ENCODE measurements at regions not wholly inside any gene's neighbourhood (a gene's known extent, or its start where the extent isn't known, plus 50 kb on each side); places are given as distances from the start of the nearest gene placed in this dataset.

DNA sequence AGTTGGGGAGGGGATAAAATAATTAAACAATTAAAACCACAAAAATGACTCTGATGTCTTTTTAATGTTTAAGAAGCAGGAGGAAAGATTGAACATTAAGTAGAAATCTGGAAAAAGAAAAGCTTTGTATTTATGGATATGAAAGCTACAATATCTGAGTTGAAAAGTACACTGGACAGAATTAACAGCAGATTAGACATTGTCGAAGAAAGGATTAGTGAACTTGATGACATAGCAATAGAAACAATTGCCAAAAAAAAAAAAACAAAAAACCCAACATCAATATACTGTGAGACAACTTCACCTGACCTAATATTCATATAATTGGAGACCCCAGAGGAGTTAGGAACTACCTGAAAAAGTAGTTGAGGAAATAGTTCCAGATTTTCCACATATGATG, 289.5 kb upstream of the RGS6 start:
- no peak for DNase-seq
- no peak overlapping the region for H3K9ac ChIP-seq (ENCODE audit: low read length)
- H2AK5ac ChIP-seq (ENCODE audit: low read length, severe bottlenecking) = no peak overlapping the region
- no peak overlapping the region for H3K27ac ChIP-seq (ENCODE audit: low read length, poor library complexity, severe bottlenecking)
- no peaks in the 10 kb centered on the region for H3K36me3 ChIP-seq (ENCODE audit: control insufficient read depth in 1 of 2, insufficient read depth in 2 of 2, low read depth in 1 of 2, low read length in 2 of 2)
- H3K4me2 ChIP-seq (ENCODE audit: low read length, poor library complexity, severe bottlenecking) = no peak overlapping the region
- no peaks in the 10 kb centered on the region for H3K27me3 ChIP-seq (ENCODE audit: control insufficient read depth in 1 of 2, insufficient read depth in 1 of 2, low read length in 2 of 2)
- no peak overlapping the region for H3K4me3 ChIP-seq (ENCODE audit: insufficient read depth in 1 of 2, low read depth in 1 of 2, low read length in 2 of 2)
- H3K18ac ChIP-seq (ENCODE audit: low read depth in 1 of 2, low read length in 2 of 2) = no peak overlapping the region
- H3K4me1 ChIP-seq (ENCODE audit: control insufficient read depth, insufficient read depth, low read depth, low read length) = peaks cover 1% of the 10 kb centered on the region
- H2BK120ac ChIP-seq (ENCODE audit: low read depth, low read length) = no peak overlapping the region
- no peak overlapping the region for H2BK15ac ChIP-seq (ENCODE audit: low read depth, poor library complexity, severe bottlenecking)
- WGBS = no CpG with 5 or more reads among the region's 1 CpG
- H2AFZ ChIP-seq (ENCODE audit: low read depth, low read length) = no peak overlapping the region
- peaks cover 8% of the 10 kb centered on the region for H3K9me3 ChIP-seq (ENCODE audit: control insufficient read depth, low read length)
- no peak overlapping the region for H3K4ac ChIP-seq (ENCODE audit: low read depth in 1 of 2, low read length in 2 of 2)
- no peak overlapping the region for H3K14ac ChIP-seq (ENCODE audit: low read length in 2 of 2)
- no peak overlapping the region for H3K23ac ChIP-seq (ENCODE audit: low read length in 2 of 2)
- H2BK12ac ChIP-seq (ENCODE audit: low read length in 2 of 2) = no peak overlapping the region
- H3K79me1 ChIP-seq (replicated peaks; ENCODE audit: low read length, poor library complexity, severe bottlenecking) = no peaks in the 10 kb centered on the region
- H4K8ac ChIP-seq (ENCODE audit: low read length) = no peak overlapping the region
- H2BK5ac ChIP-seq (ENCODE audit: low read depth, low read length, poor library complexity, severe bottlenecking) = no peak overlapping the region
- no peak overlapping the region for H4K91ac ChIP-seq (ENCODE audit: low read length)

DNA sequence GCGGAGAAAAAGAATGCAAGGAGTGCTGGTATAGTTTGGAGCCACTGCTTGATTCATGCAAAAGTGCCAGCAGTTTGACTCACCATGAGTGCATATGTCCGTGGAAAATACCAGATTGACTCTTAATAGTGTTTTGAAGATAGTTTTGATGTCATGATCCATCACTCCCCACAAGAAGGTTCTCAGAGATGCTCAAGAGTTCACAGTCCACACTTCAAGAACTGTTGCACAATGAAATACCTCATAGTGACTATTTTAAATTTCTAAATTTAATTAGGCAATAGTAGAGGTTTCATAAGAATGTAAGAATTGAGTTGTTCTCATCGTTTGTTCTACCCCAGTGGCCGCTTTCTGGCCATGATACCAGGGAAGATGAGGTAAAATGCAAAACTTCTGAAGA, 286.6 kb upstream of the RGS6 start:
- DNase-seq = no peak
- H3K23ac ChIP-seq (ENCODE audit: low read length in 2 of 2) = no peak overlapping the region
- 100% methylated on average over 3 of the region's 4 CpGs for WGBS
- H2AK5ac ChIP-seq (ENCODE audit: low read length, severe bottlenecking) = no peak overlapping the region
- H3K27me3 ChIP-seq (ENCODE audit: control insufficient read depth in 1 of 2, insufficient read depth in 1 of 2, low read length in 2 of 2) = no peaks in the 10 kb centered on the region
- H3K9ac ChIP-seq (ENCODE audit: low read length) = no peak overlapping the region
- H2BK5ac ChIP-seq (ENCODE audit: low read depth, low read length, poor library complexity, severe bottlenecking) = no peak overlapping the region
- H3K9me3 ChIP-seq (ENCODE audit: control insufficient read depth, low read length) = peaks cover 8% of the 10 kb centered on the region
- no peak overlapping the region for H2BK12ac ChIP-seq (ENCODE audit: low read length in 2 of 2)
- H2BK15ac ChIP-seq (ENCODE audit: low read depth, poor library complexity, severe bottlenecking) = no peak overlapping the region
- H3K79me1 ChIP-seq (replicated peaks; ENCODE audit: low read length, poor library complexity, severe bottlenecking) = no peaks in the 10 kb centered on the region
- no peak overlapping the region for H2BK120ac ChIP-seq (ENCODE audit: low read depth, low read length)
- H3K4me2 ChIP-seq (ENCODE audit: low read length, poor library complexity, severe bottlenecking) = no peak overlapping the region
- H3K14ac ChIP-seq (ENCODE audit: low read length in 2 of 2) = no peak overlapping the region
- no peaks in the 10 kb centered on the region for H3K36me3 ChIP-seq (ENCODE audit: control insufficient read depth in 1 of 2, insufficient read depth in 2 of 2, low read depth in 1 of 2, low read length in 2 of 2)
- no peak overlapping the region for H3K27ac ChIP-seq (ENCODE audit: low read length, poor library complexity, severe bottlenecking)
- no peak overlapping the region for H4K91ac ChIP-seq (ENCODE audit: low read length)
- H3K4me3 ChIP-seq (ENCODE audit: insufficient read depth in 1 of 2, low read depth in 1 of 2, low read length in 2 of 2) = no peak overlapping the region
- peaks cover 1% of the 10 kb centered on the region for H3K4me1 ChIP-seq (ENCODE audit: control insufficient read depth, insufficient read depth, low read depth, low read length)
- no peak overlapping the region for H3K18ac ChIP-seq (ENCODE audit: low read depth in 1 of 2, low read length in 2 of 2)
- H2AFZ ChIP-seq (ENCODE audit: low read depth, low read length) = no peak overlapping the region
- H3K4ac ChIP-seq (ENCODE audit: low read depth in 1 of 2, low read length in 2 of 2) = no peak overlapping the region
- no peak overlapping the region for H4K8ac ChIP-seq (ENCODE audit: low read length)

DNA sequence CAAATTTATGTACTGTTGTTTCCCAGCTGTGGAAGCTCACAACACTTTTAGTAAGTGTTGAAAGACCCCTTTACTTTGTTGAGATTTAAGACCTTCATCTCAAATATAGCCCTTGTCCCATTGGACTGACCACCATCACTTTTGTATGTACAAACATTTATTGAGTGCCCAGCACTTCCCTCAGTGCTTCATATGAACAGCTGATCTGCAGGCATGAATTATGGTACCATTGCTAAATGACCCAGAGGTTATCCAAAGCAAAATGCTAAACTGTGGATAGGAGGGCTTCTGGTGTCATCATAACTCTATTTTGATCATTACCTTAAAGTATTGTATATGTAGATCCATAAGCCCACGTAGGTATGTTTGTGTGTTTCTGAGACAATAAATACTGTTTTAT, 285.7 kb upstream of the RGS6 start:
- no peak overlapping the region for H2BK120ac ChIP-seq (ENCODE audit: low read depth, low read length)
- H3K9me3 ChIP-seq (ENCODE audit: control insufficient read depth, low read length) = peaks cover 8% of the 10 kb centered on the region
- no peak overlapping the region for H2BK15ac ChIP-seq (ENCODE audit: low read depth, poor library complexity, severe bottlenecking)
- no peak overlapping the region for H4K91ac ChIP-seq (ENCODE audit: low read length)
- no peak overlapping the region for H3K23ac ChIP-seq (ENCODE audit: low read length in 2 of 2)
- H2AK5ac ChIP-seq (ENCODE audit: low read length, severe bottlenecking) = no peak overlapping the region
- H3K9ac ChIP-seq (ENCODE audit: low read length) = no peak overlapping the region
- H3K4me2 ChIP-seq (ENCODE audit: low read length, poor library complexity, severe bottlenecking) = no peak overlapping the region
- H3K27ac ChIP-seq (ENCODE audit: low read length, poor library complexity, severe bottlenecking) = no peak overlapping the region
- DNase-seq = no peak
- H3K4ac ChIP-seq (ENCODE audit: low read depth in 1 of 2, low read length in 2 of 2) = no peak overlapping the region
- H3K4me3 ChIP-seq (ENCODE audit: insufficient read depth in 1 of 2, low read depth in 1 of 2, low read length in 2 of 2) = no peak overlapping the region
- peaks cover 1% of the 10 kb centered on the region for H3K4me1 ChIP-seq (ENCODE audit: control insufficient read depth, insufficient read depth, low read depth, low read length)
- no peak overlapping the region for H3K18ac ChIP-seq (ENCODE audit: low read depth in 1 of 2, low read length in 2 of 2)
- no peaks in the 10 kb centered on the region for H3K79me1 ChIP-seq (replicated peaks; ENCODE audit: low read length, poor library complexity, severe bottlenecking)
- no peak overlapping the region for H4K8ac ChIP-seq (ENCODE audit: low read length)
- no peak overlapping the region for H3K14ac ChIP-seq (ENCODE audit: low read length in 2 of 2)
- no peak overlapping the region for H2AFZ ChIP-seq (ENCODE audit: low read depth, low read length)
- no peak overlapping the region for H2BK12ac ChIP-seq (ENCODE audit: low read length in 2 of 2)
- no CpG with 5 or more reads among the region's 1 CpG for WGBS
- no peaks in the 10 kb centered on the region for H3K36me3 ChIP-seq (ENCODE audit: control insufficient read depth in 1 of 2, insufficient read depth in 2 of 2, low read depth in 1 of 2, low read length in 2 of 2)
- no peak overlapping the region for H2BK5ac ChIP-seq (ENCODE audit: low read depth, low read length, poor library complexity, severe bottlenecking)
- no peaks in the 10 kb centered on the region for H3K27me3 ChIP-seq (ENCODE audit: control insufficient read depth in 1 of 2, insufficient read depth in 1 of 2, low read length in 2 of 2)

DNA sequence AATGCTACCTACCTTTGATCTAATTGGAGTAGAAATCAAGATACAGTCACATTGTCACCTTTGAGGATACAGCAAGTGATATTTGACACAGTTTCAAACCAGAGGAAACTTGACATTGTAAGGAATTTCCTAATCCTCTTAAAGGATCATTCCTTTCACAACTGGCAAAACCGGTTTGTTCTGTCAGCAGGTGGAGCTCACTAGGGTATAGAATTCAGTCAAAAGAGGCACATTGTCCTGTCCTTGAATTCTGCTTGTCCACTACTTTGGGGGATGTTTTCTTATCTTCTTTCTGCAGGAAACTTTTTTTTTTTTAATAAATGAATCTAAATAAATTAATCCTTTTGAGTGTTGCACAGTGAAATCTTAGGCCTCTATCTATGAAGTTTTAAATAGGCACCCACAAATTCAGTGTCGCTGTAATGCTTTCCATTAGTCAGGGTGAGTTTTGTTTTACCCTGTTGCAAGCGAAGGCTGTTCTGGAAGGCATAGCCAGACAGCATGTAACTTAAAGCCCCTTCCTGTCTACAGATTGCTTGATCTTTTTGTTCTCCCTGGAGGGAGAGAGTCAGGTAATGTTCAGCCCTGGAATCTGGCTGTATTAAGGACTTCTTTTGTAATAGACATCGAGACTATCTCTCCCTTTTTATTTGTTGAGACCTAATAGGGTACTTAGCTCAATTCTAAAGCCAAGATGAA, 285.0 kb upstream of the RGS6 start:
- H3K4me3 ChIP-seq (ENCODE audit: insufficient read depth in 1 of 2, low read depth in 1 of 2, low read length in 2 of 2) = no peak overlapping the region
- H3K14ac ChIP-seq (ENCODE audit: low read length in 2 of 2) = no peak overlapping the region
- no peak overlapping the region for H3K27ac ChIP-seq (ENCODE audit: low read length, poor library complexity, severe bottlenecking)
- H2BK5ac ChIP-seq (ENCODE audit: low read depth, low read length, poor library complexity, severe bottlenecking) = no peak overlapping the region
- peaks cover 11% of the 10 kb centered on the region for H3K9me3 ChIP-seq (ENCODE audit: control insufficient read depth, low read length)
- 67% methylated on average over 3 of the region's 4 CpGs for WGBS
- H2BK15ac ChIP-seq (ENCODE audit: low read depth, poor library complexity, severe bottlenecking) = no peak overlapping the region
- H2AK5ac ChIP-seq (ENCODE audit: low read length, severe bottlenecking) = no peak overlapping the region
- H2AFZ ChIP-seq (ENCODE audit: low read depth, low read length) = no peak overlapping the region
- H3K27me3 ChIP-seq (ENCODE audit: control insufficient read depth in 1 of 2, insufficient read depth in 1 of 2, low read length in 2 of 2) = no peaks in the 10 kb centered on the region
- H3K9ac ChIP-seq (ENCODE audit: low read length) = no peak overlapping the region
- no peak overlapping the region for H3K4me2 ChIP-seq (ENCODE audit: low read length, poor library complexity, severe bottlenecking)
- no peak overlapping the region for H4K8ac ChIP-seq (ENCODE audit: low read length)
- H4K91ac ChIP-seq (ENCODE audit: low read length) = no peak overlapping the region
- H3K36me3 ChIP-seq (ENCODE audit: control insufficient read depth in 1 of 2, insufficient read depth in 2 of 2, low read depth in 1 of 2, low read length in 2 of 2) = no peaks in the 10 kb centered on the region
- no peak overlapping the region for H3K23ac ChIP-seq (ENCODE audit: low read length in 2 of 2)
- H2BK12ac ChIP-seq (ENCODE audit: low read length in 2 of 2) = no peak overlapping the region
- peaks cover 1% of the 10 kb centered on the region for H3K4me1 ChIP-seq (ENCODE audit: control insufficient read depth, insufficient read depth, low read depth, low read length)
- H3K79me1 ChIP-seq (replicated peaks; ENCODE audit: low read length, poor library complexity, severe bottlenecking) = no peaks in the 10 kb centered on the region
- H3K4ac ChIP-seq (ENCODE audit: low read depth in 1 of 2, low read length in 2 of 2) = no peak overlapping the region
- no peak for DNase-seq
- H2BK120ac ChIP-seq (ENCODE audit: low read depth, low read length) = no peak overlapping the region
- no peak overlapping the region for H3K18ac ChIP-seq (ENCODE audit: low read depth in 1 of 2, low read length in 2 of 2)

Measured in mesenchymal stem cell (in vitro differentiated cells and primary cell).